Immature natural killer cell (primary cell): ENCODE measurements at regions not wholly inside any gene's neighbourhood (a gene's known extent, or its start where the extent isn't known, plus 50 kb on each side); places are given as distances from the start of the nearest gene placed in this dataset.
A peak's percentile ranks its signal among the peaks of the same experiment; 100 is the strongest.

Source experiments
- DNase-seq, 3 donors: peaks; one replicate each; pipeline ENCODE4 v3.0.0; 2022; ENCODE audit warnings: mixed read lengths in 1 of 3
- H3K27ac Mint-ChIP-seq, 6 donors: one replicate each; pipeline ENCODE4 v1.8.0; 2020; ENCODE audit warnings: mixed read lengths in 6 of 6, mild to moderate bottlenecking in 5 of 6, inconsistent platforms in 4 of 6, moderate library complexity in 3 of 6
- H3K27me3 Mint-ChIP-seq, 3 donors: one replicate each; pipeline ENCODE4 v1.8.0; 2020 to 2021; ENCODE audit warnings: low read depth in 3 of 3, mild to moderate bottlenecking in 3 of 3, mixed read lengths in 3 of 3, moderate library complexity in 3 of 3, inconsistent platforms in 1 of 3
- H3K36me3 Mint-ChIP-seq, 3 donors: one replicate each; pipeline ENCODE4 v1.8.0; 2020; ENCODE audit warnings: mixed read lengths in 3 of 3, inconsistent platforms in 2 of 3, mild to moderate bottlenecking in 2 of 3
- H3K4me1 Mint-ChIP-seq, 2 donors: one replicate each; pipeline ENCODE4 v1.8.0; 2020; ENCODE audit warnings: inconsistent platforms in 2 of 2, mild to moderate bottlenecking in 2 of 2, mixed read lengths in 2 of 2, moderate library complexity in 1 of 2
- H3K4me3 Mint-ChIP-seq, 5 donors: one replicate each; pipeline ENCODE4 v1.8.0; 2020; ENCODE audit warnings: mild to moderate bottlenecking in 5 of 5, mixed read lengths in 5 of 5, inconsistent platforms in 3 of 5, moderate library complexity in 3 of 5
- H3K9me3 Mint-ChIP-seq, 6 donors: one replicate each; pipeline ENCODE4 v1.8.0; 2020; ENCODE audit warnings: mild to moderate bottlenecking in 6 of 6, mixed read lengths in 6 of 6, inconsistent platforms in 4 of 6, moderate library complexity in 3 of 6

GRCh38 chr12:89797436-89797835 is 88.8 kb upstream of the ATP2B1 start:
- no peak for DNase-seq
- no peaks in the 10 kb centered on the region for H3K9me3 Mint-ChIP-seq
- H3K4me3 Mint-ChIP-seq, result no peak overlapping the region
- H3K4me1 Mint-ChIP-seq, result no peaks in the 10 kb centered on the region
- peaks cover 0 to 4% (median 0%) of the 10 kb centered on the region in 3 donors for H3K27me3 Mint-ChIP-seq
- peaks cover 0 to 13% (median 0%) of the 10 kb centered on the region in 3 donors for H3K36me3 Mint-ChIP-seq
- no peak overlapping the region for H3K27ac Mint-ChIP-seq

GRCh38 chr12:89796798-89797382 is 88.3 kb upstream of the ATP2B1 start:
- Mint-ChIP-seq H3K4me3 (no peak overlapping the region), H3K4me1 (no peaks in the 10 kb centered on the region), H3K9me3 (no peaks in the 10 kb centered on the region), H3K36me3 (peaks cover 0 to 8% (median 0%) of the 10 kb centered on the region in 3 donors), H3K27me3 (peaks cover 0 to 4% (median 0%) of the 10 kb centered on the region in 3 donors), H3K27ac (peak overlapping the region in 1 of 6 donors; percentile 9)
- no peak for DNase-seq

GRCh38 chr12:89793946-89794345 is 85.3 kb upstream of the ATP2B1 start:
- no peak overlapping the region for H3K4me3 Mint-ChIP-seq
- peaks cover 0 to 4% (median 0%) of the 10 kb centered on the region in 3 donors for H3K27me3 Mint-ChIP-seq
- peaks cover 0 to 5% of the 10 kb centered on the region in 2 donors for H3K4me1 Mint-ChIP-seq
- H3K9me3 Mint-ChIP-seq, result no peaks in the 10 kb centered on the region
- no peak overlapping the region for H3K27ac Mint-ChIP-seq
- no peak for DNase-seq
- H3K36me3 Mint-ChIP-seq, result peaks cover 0 to 4% (median 0%) of the 10 kb centered on the region in 3 donors

- Mint-ChIP-seq H3K36me3 (peaks cover 0 to 10% (median 6%) of the 10 kb centered on the region in 3 donors), H3K4me1 (peaks cover 0 to 5% of the 10 kb centered on the region in 2 donors), H3K27me3 (no peaks in the 10 kb centered on the region), H3K4me3 (no peak overlapping the region), H3K27ac (no peak overlapping the region), H3K9me3 (peaks cover 0 to 1% (median 0%) of the 10 kb centered on the region in 6 donors)
- DNase-seq, result no peak
Observed at GRCh38 chr12:89791286-89791685, 82.6 kb upstream of the ATP2B1 start.

GRCh38 chr12:89789862-89790261 is 81.2 kb upstream of the ATP2B1 start:
- Mint-ChIP-seq H3K9me3 (peaks cover 0 to 9% (median 6%) of the 10 kb centered on the region in 6 donors), H3K4me3 (peak overlapping the region in 1 of 5 donors; percentile 21), H3K4me1 (peaks cover 0 to 5% of the 10 kb centered on the region in 2 donors), H3K27me3 (no peaks in the 10 kb centered on the region), H3K36me3 (peaks cover 6 to 15% (median 12%) of the 10 kb centered on the region in 3 donors), H3K27ac (peak overlapping the region in 1 of 6 donors; percentile 33)
- DNase-seq, result no peak

- Mint-ChIP-seq H3K27ac (no peak overlapping the region), H3K9me3 (peaks cover 0 to 9% (median 6%) of the 10 kb centered on the region in 6 donors), H3K36me3 (peaks cover 6 to 15% (median 12%) of the 10 kb centered on the region in 3 donors), H3K4me1 (peaks cover 0 to 5% of the 10 kb centered on the region in 2 donors), H3K4me3 (no peak overlapping the region), H3K27me3 (no peaks in the 10 kb centered on the region)
- DNase-seq, result no peak
Observed at GRCh38 chr12:89787763-89788162, 79.1 kb upstream of the ATP2B1 start.

- no peak overlapping the region for H3K27ac Mint-ChIP-seq
- peaks cover 6 to 15% (median 12%) of the 10 kb centered on the region in 3 donors for H3K36me3 Mint-ChIP-seq
- no peak overlapping the region for H3K4me3 Mint-ChIP-seq
- no peaks in the 10 kb centered on the region for H3K27me3 Mint-ChIP-seq
- H3K4me1 Mint-ChIP-seq, result peaks cover 0 to 5% of the 10 kb centered on the region in 2 donors
- no peak for DNase-seq
- peaks cover 0 to 9% (median 6%) of the 10 kb centered on the region in 6 donors for H3K9me3 Mint-ChIP-seq
Observed at GRCh38 chr12:89786177-89786810, 77.7 kb upstream of the ATP2B1 start.

- H3K4me1 Mint-ChIP-seq, result no peaks in the 10 kb centered on the region
- no peaks in the 10 kb centered on the region for H3K27me3 Mint-ChIP-seq
- peak overlapping the region in 2 of 6 donors; percentile 37 to 69 for H3K27ac Mint-ChIP-seq
Observed at GRCh38 chr12:89783359-89784060, 74.9 kb upstream of the ATP2B1 start.

GRCh38 chr12:89782807-89783206 is 74.2 kb upstream of the ATP2B1 start:
- peaks cover 0 to 4% (median 0%) of the 10 kb centered on the region in 3 donors for H3K27me3 Mint-ChIP-seq
- H3K9me3 Mint-ChIP-seq, result peaks cover 0 to 9% (median 6%) of the 10 kb centered on the region in 6 donors
- no peaks in the 10 kb centered on the region for H3K4me1 Mint-ChIP-seq
- DNase-seq, result no peak
- H3K36me3 Mint-ChIP-seq, result peaks cover 6 to 12% (median 9%) of the 10 kb centered on the region in 3 donors
- H3K4me3 Mint-ChIP-seq, result no peak overlapping the region
- H3K27ac Mint-ChIP-seq, result no peak overlapping the region

More at GRCh38 chr12:89783359-89784060, 74.9 kb upstream of the ATP2B1 start:
- Mint-ChIP-seq H3K36me3 (peaks cover 6 to 13% (median 12%) of the 10 kb centered on the region in 3 donors), H3K9me3 (peaks cover 0 to 9% (median 6%) of the 10 kb centered on the region in 6 donors), H3K4me3 (no peak overlapping the region)
- no peak for DNase-seq

GRCh38 chr12:89781946-89782550 is 73.4 kb upstream of the ATP2B1 start:
- Mint-ChIP-seq H3K27ac (no peak overlapping the region), H3K9me3 (peaks cover 0 to 9% (median 6%) of the 10 kb centered on the region in 6 donors), H3K36me3 (peaks cover 6 to 8% (median 8%) of the 10 kb centered on the region in 3 donors), H3K4me3 (no peak overlapping the region), H3K27me3 (peaks cover 0 to 4% (median 2%) of the 10 kb centered on the region in 3 donors), H3K4me1 (no peaks in the 10 kb centered on the region)
- no peak for DNase-seq

- Mint-ChIP-seq H3K9me3 (peaks cover 0 to 9% (median 6%) of the 10 kb centered on the region in 6 donors), H3K4me1 (no peaks in the 10 kb centered on the region), H3K36me3 (peaks cover 5 to 6% (median 6%) of the 10 kb centered on the region in 3 donors), H3K27ac (no peak overlapping the region), H3K27me3 (peaks cover 0 to 4% (median 2%) of the 10 kb centered on the region in 3 donors), H3K4me3 (no peak overlapping the region)
- DNase-seq, result no peak
Observed at GRCh38 chr12:89781156-89781555, 72.5 kb upstream of the ATP2B1 start.

- DNase-seq, result no peak
- no peaks in the 10 kb centered on the region for H3K36me3 Mint-ChIP-seq
- H3K9me3 Mint-ChIP-seq, result peaks cover 0 to 5% (median 0%) of the 10 kb centered on the region in 6 donors
- H3K27me3 Mint-ChIP-seq, result peaks cover 0 to 4% (median 3%) of the 10 kb centered on the region in 3 donors
- H3K27ac Mint-ChIP-seq, result no peak overlapping the region
- H3K4me1 Mint-ChIP-seq, result no peaks in the 10 kb centered on the region
- H3K4me3 Mint-ChIP-seq, result no peak overlapping the region
Observed at GRCh38 chr12:89779090-89779489, 70.5 kb upstream of the ATP2B1 start.

GRCh38 chr12:89777733-89778379 is 69.2 kb upstream of the ATP2B1 start:
- DNase-seq, result no peak
- H3K27ac Mint-ChIP-seq, result peak overlapping the region in 1 of 6 donors; percentile 36
- H3K4me3 Mint-ChIP-seq, result no peak overlapping the region
- no peaks in the 10 kb centered on the region for H3K36me3 Mint-ChIP-seq
- H3K4me1 Mint-ChIP-seq, result no peaks in the 10 kb centered on the region
- peaks cover 0 to 4% (median 3%) of the 10 kb centered on the region in 3 donors for H3K27me3 Mint-ChIP-seq
- peaks cover 0 to 2% (median 0%) of the 10 kb centered on the region in 6 donors for H3K9me3 Mint-ChIP-seq
